HG02588 (cell line): ENCODE measurements at regions not wholly inside any gene's neighbourhood (a gene's known extent, or its start where the extent isn't known, plus 50 kb on each side); places are given as distances from the start of the nearest gene placed in this dataset.

ENCODE experiments used
- ATAC-seq: cut with Tn5 transposase; IDR thresholded peaks from one replicate; pipeline ENCODE4 v1.9.1; 2021; ENCODE audit warnings: mild to moderate bottlenecking, moderate library complexity; ENCODE audit not compliant: unreplicated experiment

DNA sequence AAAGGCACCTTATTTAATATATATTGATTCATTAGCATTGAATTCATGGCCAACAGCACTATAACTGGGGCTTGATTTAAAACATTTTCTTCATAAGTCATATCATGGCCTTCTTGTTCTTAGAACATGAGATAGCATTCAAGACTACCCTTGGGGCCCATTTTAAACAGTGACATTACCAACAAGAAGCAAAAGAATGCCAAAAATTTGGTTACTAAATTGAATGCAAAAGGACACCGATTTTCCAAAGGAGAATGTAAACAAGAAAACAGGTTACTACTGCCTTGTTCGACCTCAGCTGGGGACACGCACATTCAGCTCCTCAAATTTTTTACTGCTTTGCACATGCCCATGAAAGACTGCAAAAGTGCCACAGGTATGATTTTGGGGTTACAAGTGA lies 219.4 kb upstream of the TLE4 start:
- no peak for ATAC-seq

DNA sequence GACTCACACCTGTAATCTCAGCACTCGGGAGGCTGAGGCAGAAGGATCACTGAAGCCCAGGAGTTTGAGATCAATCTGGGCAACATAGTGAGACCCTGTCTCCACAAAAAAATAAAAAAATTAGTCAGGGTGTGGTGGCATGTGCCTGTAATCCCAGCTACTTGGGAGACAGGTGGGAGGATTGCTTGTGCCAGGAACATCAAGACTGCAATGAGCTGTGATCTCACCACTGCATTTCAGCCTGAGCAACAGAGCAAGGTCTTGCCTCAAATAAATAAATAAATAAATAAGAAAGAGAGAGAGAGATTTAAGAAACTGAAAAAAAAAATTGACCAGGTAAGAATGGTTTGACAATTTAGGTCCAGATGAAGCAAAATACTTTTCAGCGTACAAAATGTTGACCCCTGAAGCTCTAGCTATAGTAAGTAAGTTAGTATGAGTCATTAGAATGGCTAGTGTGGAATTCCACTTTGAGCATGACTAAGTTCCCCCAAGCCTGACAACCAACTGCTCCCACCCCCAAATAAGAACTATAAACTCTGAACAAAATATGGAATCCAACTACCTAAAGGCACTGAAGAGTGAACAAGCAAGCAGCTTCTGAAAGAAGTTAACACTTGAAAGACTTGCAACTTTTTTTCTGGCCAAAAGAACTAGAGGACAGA lies 217.8 kb upstream of the TLE4 start:
- no peak for ATAC-seq

DNA sequence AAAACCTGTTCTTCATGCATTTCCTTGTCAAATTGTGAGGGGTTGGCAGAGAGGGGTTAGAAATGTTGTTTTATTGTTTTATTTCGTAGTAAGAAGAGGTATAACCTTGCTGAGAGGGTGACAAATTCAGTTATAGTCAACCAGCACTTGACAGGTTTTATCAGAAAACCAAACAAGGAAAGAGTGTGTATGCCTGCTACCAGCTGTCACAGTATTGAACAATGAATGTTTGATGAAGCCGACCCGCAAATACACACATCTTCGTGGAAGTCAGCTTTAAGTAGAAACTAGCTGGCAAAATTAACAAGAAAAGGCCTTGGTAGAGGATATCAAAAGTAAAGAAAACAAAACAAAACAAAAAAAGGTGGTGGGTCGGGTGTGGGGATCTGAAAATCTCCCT lies 214.6 kb upstream of the TLE4 start:
- no peak for ATAC-seq

DNA sequence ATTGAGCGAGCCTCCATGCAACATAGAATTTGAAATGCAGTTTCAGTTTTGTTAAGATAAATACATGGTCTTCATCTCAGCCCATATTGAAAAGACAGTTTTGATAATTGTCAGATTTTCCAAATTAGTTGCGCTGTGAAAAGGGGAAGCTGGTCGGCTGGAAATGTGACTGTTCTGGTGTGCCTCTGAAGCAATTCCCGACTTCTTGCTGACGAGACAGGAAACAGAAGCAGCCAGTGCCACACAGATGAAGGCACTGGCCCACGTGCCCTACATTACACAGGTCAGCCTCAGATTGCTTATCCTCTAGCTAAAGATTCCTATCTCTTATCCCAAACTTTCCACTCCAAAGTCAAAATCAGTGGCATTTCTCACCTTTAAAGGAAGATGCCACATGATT lies 214.1 kb upstream of the TLE4 start:
- no peak for ATAC-seq

DNA sequence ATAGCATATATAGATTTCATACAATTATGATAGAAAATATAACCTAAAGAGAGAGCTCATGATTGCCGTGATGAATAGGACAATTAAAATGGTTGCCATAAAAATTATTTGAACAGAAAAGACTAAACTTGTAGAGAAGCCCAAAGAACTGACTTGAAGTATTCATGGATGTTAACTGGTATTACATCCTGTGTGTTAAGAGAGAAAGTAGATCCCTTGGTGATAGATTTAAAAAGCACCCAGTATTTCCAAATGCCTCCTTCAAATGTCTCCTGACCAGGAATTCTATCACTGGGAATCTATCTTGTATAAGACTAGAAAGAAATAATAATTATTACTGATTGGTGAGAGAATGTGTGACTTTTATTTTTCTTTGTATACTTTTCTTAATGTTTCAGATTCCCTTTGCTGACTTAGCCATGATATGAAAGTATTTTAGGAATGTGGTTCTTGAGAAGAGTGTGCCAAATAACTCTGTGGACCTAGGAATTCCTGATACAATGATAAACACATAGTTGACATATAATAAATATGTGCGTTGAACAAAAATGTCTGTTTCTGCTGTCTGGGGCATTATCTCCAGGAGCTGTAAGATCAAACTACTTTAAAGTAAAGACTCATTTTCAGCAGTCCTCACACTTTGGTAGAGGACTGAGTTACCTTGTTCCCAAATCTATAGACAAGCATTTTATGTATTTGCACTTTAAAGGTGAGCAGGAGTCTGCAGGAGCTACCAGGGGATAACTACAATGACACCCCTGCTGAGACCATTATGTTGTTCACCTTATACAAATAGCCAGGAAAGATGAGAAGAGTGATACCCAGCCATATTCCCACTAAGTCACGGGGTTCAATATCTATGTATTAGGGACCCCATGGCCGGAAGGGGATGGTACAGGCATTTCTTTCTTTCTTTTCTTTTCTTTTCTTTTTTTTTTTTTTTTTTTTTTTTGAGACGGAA lies 211.1 kb upstream of the TLE4 start:
- ATAC-seq = no peak

DNA sequence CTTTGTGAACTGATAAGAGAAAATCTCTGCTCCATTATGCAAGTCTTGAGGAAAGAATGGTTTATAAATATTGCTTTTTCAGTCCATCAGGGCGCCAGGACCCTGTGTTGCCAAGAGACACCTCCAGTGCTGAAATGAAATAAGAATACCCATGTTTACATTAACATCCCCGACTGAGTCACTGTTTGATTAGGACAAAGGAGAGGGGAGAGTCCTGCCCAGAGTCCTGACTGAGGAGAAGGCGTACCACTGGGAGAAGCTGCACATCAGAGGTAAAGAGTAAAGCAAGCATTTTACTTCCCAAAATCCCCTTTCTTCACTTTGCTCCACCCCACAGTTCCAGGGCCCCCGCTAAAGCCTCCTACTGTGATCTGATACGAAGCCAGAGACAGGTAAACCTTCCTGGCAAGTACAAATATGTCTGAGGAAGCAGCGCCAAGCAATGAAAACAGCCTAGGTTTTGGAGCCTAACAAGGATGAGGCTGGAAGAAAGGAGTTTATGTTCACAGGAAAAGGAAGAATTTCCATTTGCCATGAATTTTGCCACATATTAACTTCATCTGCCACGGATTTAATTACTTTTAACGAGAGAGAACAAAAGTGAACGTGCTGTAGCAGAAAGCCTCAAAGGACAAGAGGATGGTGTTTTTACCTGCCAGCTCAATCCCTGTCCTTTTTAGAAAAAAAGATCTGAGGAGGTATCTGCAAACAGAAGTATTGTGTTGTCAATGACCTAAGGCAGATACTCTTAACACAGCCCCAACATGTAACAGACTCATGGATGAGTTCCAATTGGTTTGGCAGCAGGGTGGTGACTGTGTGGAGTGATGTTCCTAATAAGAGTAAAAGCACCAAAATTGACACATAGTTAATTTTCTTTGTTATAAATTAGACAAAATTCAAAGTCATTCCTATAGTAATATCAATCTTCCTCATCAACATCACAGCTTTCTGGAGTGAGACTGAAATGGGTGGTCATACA lies 209.4 kb upstream of the TLE4 start:
- no peak for ATAC-seq

DNA sequence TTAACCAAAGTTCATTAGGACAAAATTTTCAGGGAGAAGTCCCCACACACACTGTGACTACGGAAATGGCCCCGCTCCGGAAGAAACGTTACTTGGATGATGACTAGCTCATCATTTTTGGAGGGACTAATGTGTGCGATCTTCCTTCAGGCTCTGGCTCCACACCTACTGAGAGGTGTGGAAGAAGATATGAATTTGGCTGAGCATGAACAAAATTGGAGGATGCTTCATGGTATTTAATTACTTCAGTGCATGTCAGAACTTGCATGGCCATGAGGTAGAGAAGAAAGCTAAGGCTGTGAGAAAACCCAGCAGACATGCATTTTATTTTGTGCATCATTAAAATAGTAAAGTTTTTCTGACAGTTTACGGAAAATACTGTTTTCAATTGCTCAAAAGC lies 202.1 kb upstream of the TLE4 start:
- no peak for ATAC-seq

DNA sequence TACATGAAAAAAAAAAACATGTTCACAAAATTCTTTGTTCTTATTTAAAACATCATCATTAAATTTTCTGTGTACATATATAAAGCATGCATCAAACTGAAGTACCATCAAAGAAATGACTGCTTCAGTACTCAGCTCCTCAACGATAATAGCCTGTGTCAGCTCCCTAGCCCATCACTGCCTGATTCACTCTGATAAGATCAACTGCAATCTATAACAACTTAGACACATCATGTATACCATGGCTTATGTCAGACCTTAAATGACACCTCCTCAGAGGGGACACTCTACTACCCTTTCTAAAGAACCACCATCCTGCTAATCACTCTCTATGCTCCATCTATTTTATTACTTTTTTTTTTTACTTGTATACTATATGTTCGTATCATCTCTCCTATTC lies 200.5 kb upstream of the TLE4 start:
- no peak for ATAC-seq

DNA sequence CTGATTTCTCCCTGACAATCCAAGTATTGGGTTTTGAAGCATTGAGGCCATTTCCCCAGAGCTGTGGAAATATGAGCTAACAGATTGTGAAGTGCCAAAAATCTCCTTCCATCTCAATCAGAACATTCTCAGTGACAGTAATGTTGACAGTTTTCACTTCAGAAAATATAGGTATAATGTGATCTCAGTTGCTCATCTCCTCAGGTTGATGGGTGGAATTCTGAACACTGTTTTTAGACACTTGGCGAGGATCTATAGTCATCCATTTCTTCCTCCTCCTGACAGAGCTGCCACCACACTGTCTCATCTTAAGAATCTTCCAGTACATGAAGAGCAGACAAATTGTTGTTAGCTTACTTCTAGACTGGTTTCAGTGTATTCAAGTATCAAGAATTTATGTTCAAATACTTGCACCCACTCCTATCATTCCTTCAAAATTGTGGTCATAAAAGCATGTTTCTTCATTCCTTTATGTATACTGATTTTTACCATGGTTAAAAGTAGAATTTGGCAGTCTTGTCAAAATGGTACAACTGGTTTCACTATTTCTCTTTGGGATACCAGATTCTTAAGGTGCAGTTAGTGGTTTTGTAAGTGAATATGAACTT lies 199.7 kb upstream of the TLE4 start:
- ATAC-seq = no peak

DNA sequence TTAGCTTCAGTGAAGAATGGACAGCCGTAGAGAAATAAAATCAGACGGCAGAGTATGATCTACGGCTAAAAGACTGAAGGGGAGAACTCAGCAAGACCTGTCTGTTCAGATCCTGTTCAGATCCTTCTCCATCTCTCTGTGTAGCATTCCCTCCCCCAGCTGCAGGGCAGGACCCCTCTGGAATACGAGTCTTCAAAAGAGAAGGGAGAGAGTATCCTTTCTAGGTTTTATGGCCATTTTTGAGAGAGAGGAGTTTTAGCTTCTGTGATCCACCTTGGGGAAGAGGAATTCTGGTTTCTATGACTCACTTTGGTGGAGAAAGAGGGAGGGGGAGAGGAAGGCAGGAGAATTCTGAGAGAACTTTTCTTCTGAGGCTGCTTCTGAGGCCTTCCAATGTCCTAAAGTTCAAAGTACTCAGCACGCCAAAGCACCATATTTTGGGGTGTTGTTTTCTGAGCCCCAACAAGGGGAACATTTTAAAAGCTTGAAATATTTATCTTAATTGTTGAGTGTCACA lies 194.4 kb upstream of the TLE4 start:
- ATAC-seq = no peak

DNA sequence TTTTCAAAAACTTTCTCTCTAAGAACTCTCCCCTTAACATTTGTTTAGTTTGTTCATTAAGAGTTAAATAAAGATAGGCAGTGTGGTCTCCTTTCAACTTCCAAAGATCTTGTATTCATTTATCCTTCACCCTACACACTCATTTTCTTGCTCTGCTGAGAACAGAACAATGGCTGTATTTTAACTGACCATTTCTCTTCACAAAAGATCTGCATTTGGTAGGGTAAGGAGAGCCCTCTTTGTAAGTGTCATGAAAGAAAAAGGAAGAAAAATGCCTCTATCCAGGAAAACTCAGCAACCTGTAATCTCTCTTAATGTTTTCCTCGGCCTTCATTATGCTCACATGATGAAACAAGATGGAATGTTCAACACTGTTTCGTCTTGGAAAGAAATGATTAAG lies 193.7 kb upstream of the TLE4 start:
- ATAC-seq = no peak

DNA sequence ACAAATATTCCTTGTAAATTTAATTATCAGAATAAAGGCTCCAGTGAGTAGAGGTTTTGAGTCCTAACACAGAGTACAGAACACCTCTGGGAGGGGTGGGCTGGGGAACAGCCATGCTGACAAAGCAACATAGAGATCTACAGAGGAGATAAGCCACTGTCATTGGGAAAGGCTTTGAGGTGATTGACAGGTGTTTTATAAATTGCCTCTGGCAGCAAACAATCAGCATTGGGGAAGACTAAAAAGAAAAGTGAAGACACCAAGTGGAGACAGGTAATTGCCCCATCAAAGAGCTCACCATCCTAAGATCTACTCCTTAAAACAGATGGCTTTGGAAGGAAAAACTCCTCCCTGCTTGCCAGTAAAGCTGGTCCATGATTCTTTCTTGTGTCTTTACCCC lies 189.7 kb upstream of the TLE4 start:
- no peak for ATAC-seq

DNA sequence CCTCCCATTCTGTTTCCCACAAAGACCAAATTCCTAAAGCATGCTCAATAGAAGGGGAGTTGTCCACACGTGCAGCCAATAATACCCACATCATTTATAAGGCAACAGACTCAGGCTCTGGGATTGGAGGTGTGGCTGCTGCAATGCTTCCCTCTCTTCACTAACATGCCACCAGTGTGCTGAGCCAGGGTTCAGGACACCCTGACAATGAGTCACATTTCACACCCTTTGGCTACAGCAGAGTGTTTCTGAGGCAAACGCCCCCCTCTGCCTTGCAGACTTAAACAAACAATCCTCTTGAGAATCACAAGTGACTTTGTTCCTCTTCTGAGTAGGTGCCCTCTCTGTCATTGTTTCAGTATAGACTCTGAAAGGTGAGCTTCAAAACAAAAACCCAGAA lies 189.3 kb upstream of the TLE4 start:
- ATAC-seq = no peak

DNA sequence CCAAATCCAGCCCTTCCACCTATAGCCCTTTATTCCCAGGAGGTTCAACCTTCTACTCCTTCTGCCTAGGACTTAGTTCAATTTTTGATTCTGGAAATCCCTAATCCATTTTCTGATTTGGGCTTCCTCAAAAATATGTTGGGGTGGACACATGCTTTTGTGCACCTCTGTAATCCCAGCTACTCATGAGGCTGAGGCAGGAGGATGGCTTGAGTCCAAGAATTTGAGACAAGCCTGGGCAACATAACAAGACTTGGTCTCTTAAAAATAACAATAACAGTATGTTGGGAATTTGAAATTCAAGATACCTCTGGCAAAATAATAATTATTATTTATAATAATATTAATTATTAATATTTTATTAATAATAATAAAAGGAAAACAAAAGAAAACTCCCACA lies 188.7 kb upstream of the TLE4 start:
- no peak for ATAC-seq

DNA sequence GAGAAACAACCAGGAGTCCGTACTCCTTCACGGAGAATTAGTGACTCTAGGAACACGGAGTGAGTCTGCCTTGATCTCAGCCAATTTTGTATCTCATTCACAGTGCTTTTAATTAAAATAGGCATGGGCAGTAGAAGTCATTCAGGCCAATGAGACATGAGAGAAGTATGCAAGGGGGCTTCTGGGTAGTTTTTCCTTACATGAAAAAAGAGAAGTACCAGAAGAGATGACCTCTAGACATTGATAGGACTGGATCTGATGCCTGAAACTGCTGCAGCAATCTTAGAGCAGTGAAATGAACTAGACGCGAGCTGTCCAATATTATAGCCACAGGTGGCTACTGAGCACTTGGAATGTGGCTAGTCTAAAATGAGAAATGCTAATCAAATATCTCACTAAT lies 187.7 kb upstream of the TLE4 start:
- no peak for ATAC-seq

DNA sequence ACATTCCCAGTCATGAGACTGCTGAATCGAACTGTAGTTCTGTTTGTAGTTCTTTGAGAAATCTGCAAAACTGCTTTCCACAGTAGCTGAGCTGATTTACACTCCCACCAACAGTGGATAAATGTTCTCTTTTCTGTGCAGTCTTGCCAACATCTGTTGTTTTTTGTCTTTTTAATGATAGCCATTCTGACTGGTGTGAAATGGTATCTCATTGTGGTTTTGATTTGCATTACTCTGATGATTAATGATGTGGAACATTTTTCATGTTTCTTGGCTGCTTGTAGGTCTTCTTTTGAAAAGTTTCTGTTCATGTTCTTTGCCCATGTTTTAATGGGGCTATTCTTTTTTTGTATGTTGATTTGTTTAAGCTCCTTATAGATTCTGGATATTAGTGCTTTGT lies 187.3 kb upstream of the TLE4 start:
- no peak for ATAC-seq

DNA sequence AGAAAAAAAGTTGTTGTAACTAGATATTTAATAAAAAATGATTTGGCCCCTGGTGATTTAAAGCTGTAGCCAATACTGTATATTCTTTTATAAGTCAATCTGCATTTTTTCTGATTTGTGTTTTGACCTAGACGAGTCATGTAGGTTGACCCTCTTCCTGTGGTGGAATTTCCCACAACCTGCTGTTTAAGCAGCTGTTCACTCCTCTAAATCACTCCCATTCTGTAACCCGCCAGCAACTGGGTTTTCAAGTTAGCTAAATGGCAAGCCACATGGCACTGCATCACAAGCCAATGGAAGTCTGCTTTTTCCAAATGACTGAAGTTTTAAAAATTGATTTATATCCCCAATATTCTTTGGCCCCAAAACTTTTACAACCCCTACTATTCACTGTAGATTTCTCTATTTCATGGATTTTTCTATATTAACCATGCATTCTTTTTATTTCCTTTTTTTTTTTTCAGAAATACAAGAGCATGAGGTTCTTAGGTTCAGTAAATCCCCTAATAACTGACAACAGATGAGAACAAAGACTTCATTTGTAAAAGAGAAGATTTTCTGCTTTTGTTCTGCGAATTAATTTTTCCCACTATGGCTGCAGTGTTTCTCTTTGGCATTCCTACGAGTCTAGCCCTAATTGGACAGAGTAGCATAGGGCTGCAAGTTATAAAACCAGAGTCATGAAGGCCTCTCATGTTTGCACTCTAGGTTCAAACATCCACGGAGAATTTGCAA lies 184.5 kb upstream of the TLE4 start:
- ATAC-seq = no peak

DNA sequence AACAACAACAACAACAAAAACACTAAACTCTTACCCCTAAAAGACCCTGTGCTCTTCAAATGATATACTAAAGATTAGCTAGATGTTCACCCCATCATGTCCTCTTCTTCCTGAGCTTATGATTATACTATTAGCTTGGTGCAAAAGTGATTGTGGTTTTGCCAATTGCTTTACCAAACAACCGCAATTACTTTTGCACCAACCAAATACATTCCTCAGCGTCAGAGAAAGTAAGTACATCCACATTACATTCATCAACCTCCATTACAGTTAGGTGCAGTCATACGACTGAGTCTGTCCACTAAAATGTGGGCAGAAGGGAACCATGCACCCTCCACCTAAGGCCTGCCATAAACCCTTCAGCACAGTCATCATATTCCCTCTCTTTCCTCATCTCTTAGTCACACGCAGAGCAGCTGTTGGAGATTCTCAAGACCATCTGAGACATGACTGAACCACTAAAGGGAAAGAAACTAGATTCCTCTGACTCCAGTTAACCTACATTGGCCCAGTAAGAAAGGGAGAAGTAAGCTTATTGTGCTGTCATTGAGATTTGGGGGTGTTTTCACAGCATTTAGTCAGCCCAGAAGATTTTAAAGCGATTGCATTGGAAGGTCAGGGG lies 181.6 kb upstream of the TLE4 start:
- ATAC-seq = no peak
